Right lobe of liver (tissue), 6 donors: ENCODE measurements at regions not wholly inside any gene's neighbourhood (a gene's known extent, or its start where the extent isn't known, plus 50 kb on each side); places are given as distances from the start of the nearest gene placed in this dataset.
"Not testable (repeated sequence)": the region's sequence is repeated elsewhere in the genome, so short reads cannot be mapped to it uniquely, and the experiment has no call there.

Experiments used
- ATAC-seq, 4 donors: fragments of 200-7000 bp; cut with Tn5 transposase; one replicate each; pipeline ENCODE4 v1.9.1; 2020; ENCODE audit warnings: mild to moderate bottlenecking in 4 of 4, moderate library complexity in 4 of 4
- DNase-seq, 3 donors: peaks; one replicate each; pipeline ENCODE4 v3.0.0-alpha.2; 2020
- H3K27ac ChIP-seq, 3 donors: fragments of 200-600 bp; one replicate each; pipeline ENCODE4 v1.8.0; 2022
- H3K27me3 ChIP-seq, 2 donors: fragments of 200-600 bp; one replicate each; pipeline ENCODE4 v1.8.0; 2022
- H3K36me3 ChIP-seq, 4 donors: fragments of 200-600 bp; sonication (generic) in 1 of 4; one replicate each; pipeline versions ENCODE4 v1.5.1 to v1.8.0; 2017 to 2022; ENCODE audit warnings: control low read depth in 1 of 4
- H3K4me1 ChIP-seq, 4 donors: fragments of 200-600 bp; sonication (generic) in 1 of 4; one replicate each; pipeline versions ENCODE4 v1.5.1 to v1.8.0; 2017 to 2022; ENCODE audit warnings: control low read depth in 1 of 4
- H3K4me3 ChIP-seq, 3 donors: fragments of 200-600 bp; one replicate each; pipeline ENCODE4 v1.8.0; 2022
- H3K9me3 ChIP-seq, 4 donors: fragments of 200-600 bp; sonication (generic) in 1 of 4; one replicate each; pipeline versions ENCODE4 v1.5.1 to v1.8.0; 2017 to 2022; ENCODE audit warnings: control low read depth in 1 of 4
- CTCF ChIP-seq, 4 donors: fragments of 200-600 bp in 3 of 4; fragments of 450-650 bp in 1 of 4; IDR thresholded peaks; one replicate each; pipeline versions ENCODE4 v1.5.1 to v1.8.0; 2016 to 2022; ENCODE audit warnings: antibody characterized with exemption in 4 of 4, mild to moderate bottlenecking in 2 of 4
- POLR2A ChIP-seq: fragments of 450-650 bp; IDR thresholded peaks from one replicate; pipeline ENCODE4 v1.6.1; 2017; ENCODE audit warnings: antibody characterized with exemption, mild to moderate bottlenecking
- WGBS: methylation state at CpG from one replicate; pipeline ENCODE4 v1.1.6; 2018; ENCODE audit warnings: low coverage, low lambda C conversion rate; ENCODE audit not compliant: insufficient coverage; ENCODE audit errors: missing lambda C conversion rate; 5-methylcytosine and 5-hydroxymethylcytosine counted together
- intact Hi-C, 2 donors: fragments of 100-400 bp; cut with DNase I; formaldehyde crosslinking; loops; one replicate each; pipeline versions ENCODE4 v1.11.2 to v1.14.1; 2022
- donor health status: DM: no; HTN: yes; CAD: no.
- donor health status: DM: no; HTN: no; CAD: no.
- donor health status: DM: no; HTN: no; CAD: no.
- donor health status: DM: no; HTN: yes; CAD: no.
- donor health status: DM: no; HTN: yes; CAD: no.

- H3K36me3 ChIP-seq = no peaks in the 10 kb centered on the region
Measured at GRCh38 chr13:70755456-70755855, 647.2 kb upstream of the KLHL1 start.

GRCh38 chr13:70747262-70747661 lies 639.0 kb upstream of the KLHL1 start:
- ATAC-seq (no peak), DNase-seq (no peak)
- Histone ChIP-seq H3K36me3 (no peaks in the 10 kb centered on the region), H3K4me3 (no peak overlapping the region), H3K27ac (no peak overlapping the region), H3K9me3 (no peaks in the 10 kb centered on the region), H3K27me3 (no peaks in the 10 kb centered on the region), H3K4me1 (no peaks in the 10 kb centered on the region)
- TF ChIP-seq CTCF (IDR thresholded peaks at IDR 0.05) (no peak), POLR2A (no peak)
- intact Hi-C loops = no loop called here

More at GRCh38 chr13:70755456-70755855, 647.2 kb upstream of the KLHL1 start:
- H3K4me1 ChIP-seq = no peaks in the 10 kb centered on the region
- WGBS = 14% methylated on average over 2 of the region's 4 CpGs
- TF ChIP-seq CTCF (IDR thresholded peaks at IDR 0.05) (no peak), POLR2A (no peak)
- intact Hi-C loops = no loop called here
- H3K9me3 ChIP-seq = no peaks in the 10 kb centered on the region
- no peak overlapping the region for H3K27ac ChIP-seq
- DNase-seq (no peak), ATAC-seq (no peak)
- H3K4me3 ChIP-seq = no peak overlapping the region
- H3K27me3 ChIP-seq = no peaks in the 10 kb centered on the region

GRCh38 chr13:70746469-70746868 lies 638.2 kb upstream of the KLHL1 start:
- H3K9me3 ChIP-seq, H3K4me1 ChIP-seq, H3K36me3 ChIP-seq, ATAC-seq, DNase-seq, H3K27me3 ChIP-seq, H3K4me3 ChIP-seq, H3K27ac ChIP-seq, intact Hi-C loops: not testable (repeated sequence)
- 75% methylated on average over 4 of the region's 6 CpGs for WGBS

- Histone ChIP-seq H3K36me3 (no peaks in the 10 kb centered on the region), H3K27me3 (no peaks in the 10 kb centered on the region), H3K4me3 (no peak overlapping the region), H3K27ac (no peak overlapping the region), H3K9me3 (no peaks in the 10 kb centered on the region), H3K4me1 (no peaks in the 10 kb centered on the region)
- WGBS = 53% methylated on average over 1 of the region's 1 CpG
- ATAC-seq (no peak), DNase-seq (no peak)
- intact Hi-C loops = no loop called here
- TF ChIP-seq CTCF (IDR thresholded peaks at IDR 0.05) = no peak
- no peak for TF ChIP-seq POLR2A
Measured at GRCh38 chr13:70736622-70737317, 628.5 kb upstream of the KLHL1 start.

GRCh38 chr13:70732611-70733010 lies 624.4 kb upstream of the KLHL1 start:
- TF ChIP-seq POLR2A (no peak), CTCF (IDR thresholded peaks at IDR 0.05) (no peak)
- no peaks in the 10 kb centered on the region for H3K4me1 ChIP-seq
- no peak overlapping the region for H3K27ac ChIP-seq
- H3K4me3 ChIP-seq = no peak overlapping the region
- intact Hi-C loops = no loop called here
- DNase-seq = no peak
- WGBS = 31% methylated on average over 2 of the region's 2 CpGs
- H3K36me3 ChIP-seq = no peaks in the 10 kb centered on the region
- H3K27me3 ChIP-seq = no peaks in the 10 kb centered on the region
- H3K9me3 ChIP-seq = no peaks in the 10 kb centered on the region
- no peak for ATAC-seq
